GM18907 (cell line): ENCODE measurements at regions not wholly inside any gene's neighbourhood (a gene's known extent, or its start where the extent isn't known, plus 50 kb on each side); places are given as distances from the start of the nearest gene placed in this dataset.
"Not testable (repeated sequence)": the region's sequence is repeated elsewhere in the genome, so short reads cannot be mapped to it uniquely, and the experiment has no call there.

ENCODE experiments used
- ATAC-seq: cut with Tn5 transposase; IDR thresholded peaks from one replicate; pipeline ENCODE4 v1.9.1; 2021; ENCODE audit warnings: mild to moderate bottlenecking, moderate library complexity; ENCODE audit not compliant: unreplicated experiment

- ATAC-seq = no peak
Observed at GRCh38 chr2:51324051-51324450, 292.1 kb upstream of the NRXN1 start.

GRCh38 chr2:51322613-51323012 is 290.7 kb upstream of the NRXN1 start:
- ATAC-seq = no peak

GRCh38 chr2:51304311-51304710 is 272.4 kb upstream of the NRXN1 start:
- ATAC-seq = no peak

GRCh38 chr2:51301381-51301780 is 269.4 kb upstream of the NRXN1 start:
- no peak for ATAC-seq

GRCh38 chr2:51299370-51299769 is 267.4 kb upstream of the NRXN1 start:
- ATAC-seq = no peak

- ATAC-seq = no peak
Observed at GRCh38 chr2:51297488-51297887, 265.6 kb upstream of the NRXN1 start.

GRCh38 chr2:51293566-51294200 is 261.8 kb upstream of the NRXN1 start:
- ATAC-seq = no peak

GRCh38 chr2:51291762-51292551 is 260.0 kb upstream of the NRXN1 start:
- no peak for ATAC-seq

GRCh38 chr2:51290725-51291124 is 258.8 kb upstream of the NRXN1 start:
- ATAC-seq = no peak

GRCh38 chr2:51289045-51289444 is 257.1 kb upstream of the NRXN1 start:
- ATAC-seq = no peak

- ATAC-seq = no peak
Observed at GRCh38 chr2:51268191-51268590, 236.3 kb upstream of the NRXN1 start.

GRCh38 chr2:51265539-51265938 is 233.6 kb upstream of the NRXN1 start:
- no peak for ATAC-seq

GRCh38 chr2:51263951-51264350 is 232.0 kb upstream of the NRXN1 start:
- ATAC-seq = no peak

GRCh38 chr2:51263101-51263500 is 231.2 kb upstream of the NRXN1 start:
- not testable (repeated sequence) for ATAC-seq

GRCh38 chr2:51258301-51258700 is 226.4 kb upstream of the NRXN1 start:
- no peak for ATAC-seq

GRCh38 chr2:51256736-51257135 is 224.8 kb upstream of the NRXN1 start:
- ATAC-seq = no peak

GRCh38 chr2:51251356-51251755 is 219.4 kb upstream of the NRXN1 start:
- no peak for ATAC-seq

GRCh38 chr2:51247252-51247805 is 215.4 kb upstream of the NRXN1 start:
- no peak for ATAC-seq

- ATAC-seq = no peak
Observed at GRCh38 chr2:51243892-51244535, 212.1 kb upstream of the NRXN1 start.

- no peak for ATAC-seq
Observed at GRCh38 chr2:51237626-51238271, 205.8 kb upstream of the NRXN1 start.

GRCh38 chr2:51232027-51232426 is 200.1 kb upstream of the NRXN1 start:
- ATAC-seq = no peak
